CD4-positive, alpha-beta T cell treated with Interleukin-21 for 1 hour (primary cell): ENCODE measurements at regions not wholly inside any gene's neighbourhood (a gene's known extent, or its start where the extent isn't known, plus 50 kb on each side); places are given as distances from the start of the nearest gene placed in this dataset.

Experiments used
- DNase-seq: peaks from one replicate; pipeline ENCODE4 v3.0.0-alpha.2; 2020

DNA sequence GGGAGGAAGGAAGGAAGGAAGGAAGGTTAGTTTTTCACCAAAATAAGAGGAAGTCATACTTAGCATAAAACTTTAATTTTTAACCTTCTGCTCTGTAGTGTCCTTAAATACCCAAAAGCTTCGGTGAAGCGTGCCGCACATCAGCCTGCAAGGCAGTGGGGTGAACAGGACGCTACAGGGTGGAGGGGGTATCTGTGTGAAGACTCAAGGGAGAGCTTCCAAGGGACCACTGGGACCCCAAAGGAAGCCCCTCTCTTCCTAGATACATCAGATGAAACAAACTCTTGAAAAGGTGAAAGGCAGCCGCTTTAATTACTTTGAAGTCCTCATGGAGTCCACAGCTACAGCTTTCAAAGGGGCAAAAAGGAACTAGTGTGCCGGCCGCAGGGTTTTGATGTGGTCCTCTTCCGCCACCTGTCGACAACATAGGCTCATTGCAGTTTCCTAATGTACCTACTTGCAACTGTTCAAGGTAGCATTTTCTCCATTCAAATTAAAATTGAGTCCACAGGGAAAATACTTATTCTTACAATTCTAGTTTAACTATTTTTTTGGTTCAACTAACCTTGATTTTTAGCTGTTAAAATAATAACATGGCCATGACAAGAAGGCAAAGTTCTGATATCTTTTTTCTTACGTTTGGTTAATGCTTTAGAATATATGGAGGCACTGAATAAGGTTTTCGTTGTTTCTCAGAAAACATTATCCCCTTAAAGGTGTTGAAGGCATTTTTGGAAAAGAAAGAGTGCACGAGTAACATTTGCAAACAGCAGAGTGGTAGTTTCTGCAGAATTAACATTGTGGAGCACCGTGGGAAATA, 135.0 kb upstream of the RIPOR2 start:
- peak; percentile 89 for DNase-seq

DNA sequence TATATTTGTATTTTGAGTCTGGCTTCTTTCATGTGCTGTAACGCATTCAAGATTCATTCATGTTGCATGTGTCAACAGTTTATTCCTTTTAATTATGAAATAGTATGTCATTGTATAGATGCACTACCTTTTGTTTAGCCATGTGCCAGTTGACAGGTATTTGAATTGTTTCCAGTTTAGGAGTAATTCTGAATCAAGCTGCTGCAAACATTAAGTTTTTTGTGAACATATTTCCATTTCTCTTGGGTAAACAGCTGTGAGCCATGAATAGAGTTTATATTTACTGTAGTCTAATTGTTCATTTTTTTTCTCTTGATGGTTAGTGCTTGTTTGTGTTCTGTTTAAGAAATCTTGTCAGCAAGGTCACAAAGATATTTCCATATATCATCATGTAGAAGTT, 142.4 kb upstream of the RIPOR2 start:
- no peak for DNase-seq

DNA sequence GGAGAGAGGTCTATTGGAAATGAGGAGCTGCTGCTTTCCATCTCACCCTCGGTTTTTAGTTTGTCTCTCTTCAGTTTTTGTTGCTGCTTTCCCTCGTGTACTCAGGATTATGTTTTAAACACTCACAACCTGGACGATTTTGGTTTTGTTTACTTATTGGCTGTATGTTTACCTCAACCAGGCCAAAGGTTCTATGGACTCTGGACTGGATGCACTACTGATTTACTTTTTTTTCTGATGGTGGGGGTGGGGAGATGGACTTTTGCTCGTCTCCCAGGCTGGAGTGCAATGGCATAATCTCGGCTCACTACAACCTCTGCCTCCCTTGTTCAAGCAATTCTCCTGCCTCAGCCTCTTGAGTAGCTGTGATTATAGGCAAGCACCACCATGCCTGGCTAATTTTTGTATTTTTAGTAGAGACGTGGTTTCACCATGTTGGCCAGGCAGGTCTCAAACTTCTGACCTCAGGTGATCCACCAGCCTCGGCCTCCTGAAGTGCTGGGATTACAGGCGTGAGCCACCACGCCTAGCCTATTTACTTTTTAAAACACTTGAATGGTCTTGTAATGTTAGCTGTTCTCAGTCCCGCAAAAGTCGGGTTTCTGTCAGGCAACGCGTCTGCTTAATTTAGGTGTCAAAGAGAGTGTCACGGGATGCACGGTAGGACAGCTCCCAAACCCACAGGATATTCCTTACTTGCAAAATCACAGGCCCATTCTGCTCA, 148.2 kb upstream of the RIPOR2 start:
- no peak for DNase-seq

DNA sequence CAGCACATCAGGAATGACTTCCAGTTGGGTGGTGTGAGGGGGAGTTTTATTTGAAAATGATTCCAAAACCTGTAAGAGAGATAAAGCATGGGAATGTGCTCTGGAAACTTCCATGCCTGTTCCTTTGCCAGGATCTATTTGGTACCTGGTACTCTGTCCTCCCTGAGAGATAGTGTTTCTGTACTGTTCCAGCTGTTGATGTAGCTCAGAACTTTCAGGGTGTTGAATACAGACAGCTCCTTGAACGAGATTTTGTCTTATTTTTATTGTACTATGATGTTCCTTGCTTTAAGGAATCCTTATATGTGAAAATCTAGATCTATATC, 148.7 kb upstream of the RIPOR2 start:
- DNase-seq, result no peak

DNA sequence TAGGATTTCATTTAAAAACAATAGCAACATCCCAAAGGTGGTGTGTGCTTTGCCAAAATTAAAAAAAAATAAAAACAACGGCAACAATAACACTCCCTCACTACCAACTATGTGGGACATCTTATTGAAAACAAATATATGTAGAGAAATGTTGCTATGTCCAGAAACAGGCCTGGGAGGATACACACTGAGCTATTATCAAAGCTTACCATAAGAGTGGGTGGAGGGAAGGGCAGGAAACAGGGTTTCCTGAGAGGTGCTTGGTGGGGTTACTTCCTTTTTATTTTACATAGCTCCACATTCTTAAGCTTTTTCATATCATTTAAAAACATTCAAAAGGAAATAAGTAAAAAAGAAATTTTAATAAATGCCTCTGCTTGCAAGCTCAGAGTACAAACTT, 150.0 kb upstream of the RIPOR2 start:
- peak; percentile 25 for DNase-seq

DNA sequence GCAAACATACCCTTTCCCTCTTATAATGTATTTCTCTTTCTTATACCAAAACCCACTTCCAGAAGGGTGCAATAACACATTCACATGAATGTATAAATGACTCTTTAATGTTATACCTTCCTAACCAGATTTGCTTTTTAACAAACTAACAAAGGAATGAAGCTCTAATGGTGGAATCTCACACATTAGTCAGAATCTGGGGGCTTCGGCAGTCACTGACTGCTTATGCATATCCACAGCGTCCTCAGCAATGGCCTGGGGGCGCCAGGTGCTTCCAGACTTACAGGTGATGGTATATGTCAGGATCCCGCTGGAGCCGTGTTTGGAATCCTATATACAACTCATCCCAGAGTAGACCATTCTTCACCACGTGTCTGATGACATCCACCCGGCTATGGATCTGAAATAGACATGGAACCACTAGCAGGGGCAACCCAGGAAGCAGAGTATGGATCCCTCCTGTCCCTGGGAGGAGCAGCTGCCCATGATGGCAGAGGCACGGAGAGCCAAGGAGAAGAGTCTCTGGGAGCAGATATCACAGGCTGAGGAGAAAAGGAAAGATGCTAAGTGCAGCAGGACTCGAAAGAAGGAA, 150.8 kb upstream of the RIPOR2 start:
- DNase-seq, result no peak

DNA sequence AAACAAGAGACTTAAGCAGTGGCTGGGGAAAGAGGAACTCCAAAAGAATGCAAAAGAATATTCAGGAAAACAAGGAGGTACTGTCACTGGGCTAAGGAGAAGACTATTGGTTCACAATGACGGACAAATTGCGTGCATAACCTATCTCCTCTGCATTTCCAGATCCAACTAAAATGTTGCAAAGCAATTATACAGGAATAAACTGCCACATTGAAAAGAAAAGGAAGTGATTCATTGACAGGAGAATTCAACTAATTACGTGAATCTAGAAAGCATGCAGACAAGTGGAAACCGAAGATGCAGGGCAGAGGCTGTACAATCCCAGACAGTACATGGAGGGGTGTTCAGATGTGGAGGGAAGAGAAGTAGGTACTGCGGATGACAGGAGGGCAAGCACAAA, 152.8 kb upstream of the RIPOR2 start:
- no peak for DNase-seq

DNA sequence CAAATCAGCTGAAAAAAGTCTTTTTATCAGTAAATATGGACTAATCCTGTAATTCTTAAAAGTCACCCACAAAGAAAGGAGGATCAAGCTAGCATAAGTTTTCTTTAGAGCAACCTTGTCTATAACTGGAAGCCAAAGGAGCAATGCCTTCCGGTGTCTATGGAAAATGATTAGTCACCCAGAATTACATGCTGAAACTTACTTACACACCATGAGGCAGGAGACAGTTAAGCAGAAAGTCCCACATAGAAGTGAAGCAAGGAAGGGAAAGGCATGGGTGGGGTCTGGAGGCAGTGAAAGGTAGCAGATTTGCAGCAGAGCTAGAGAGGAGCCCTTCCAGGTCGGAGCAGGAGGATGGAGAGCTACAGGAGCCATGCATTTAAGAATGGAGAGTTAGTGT, 153.7 kb upstream of the RIPOR2 start:
- no peak for DNase-seq

DNA sequence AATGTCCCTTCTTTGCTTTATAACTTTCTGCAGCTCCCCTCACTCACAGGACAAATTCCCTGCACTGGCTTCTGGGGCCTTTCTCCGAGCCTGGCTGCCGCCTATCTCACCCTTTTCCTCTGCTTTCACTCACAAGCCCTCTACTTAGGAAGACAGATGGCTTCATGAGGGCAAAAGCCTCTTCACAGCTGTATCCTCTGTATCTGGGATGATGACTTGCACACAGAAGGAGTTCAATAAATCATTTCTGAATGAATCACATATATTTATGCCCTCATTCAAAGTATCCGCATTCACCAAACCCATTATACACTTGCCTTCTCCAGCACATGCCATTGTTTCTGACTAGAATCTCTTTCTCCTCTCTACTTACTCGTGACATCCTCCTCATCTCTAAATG, 159.0 kb upstream of the RIPOR2 start:
- DNase-seq, result no peak

DNA sequence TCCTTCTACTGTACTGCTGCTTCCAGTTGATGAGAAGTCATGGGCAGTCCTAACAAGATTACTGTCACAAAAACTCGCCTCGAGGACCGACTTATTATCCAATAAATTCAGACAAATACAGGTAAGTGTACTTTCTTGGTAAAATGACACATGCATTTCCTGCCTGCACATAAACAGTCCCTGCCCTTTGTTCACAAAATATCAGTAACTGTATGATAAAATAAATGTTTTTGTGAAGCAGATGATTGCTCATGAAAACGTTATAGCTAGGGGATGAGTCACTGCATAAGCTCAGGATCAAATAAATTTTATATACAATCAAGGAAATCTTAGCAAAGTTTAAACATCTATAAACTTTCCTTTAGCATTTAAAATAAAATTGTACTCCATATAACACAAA, 164.5 kb upstream of the RIPOR2 start:
- DNase-seq, result no peak

DNA sequence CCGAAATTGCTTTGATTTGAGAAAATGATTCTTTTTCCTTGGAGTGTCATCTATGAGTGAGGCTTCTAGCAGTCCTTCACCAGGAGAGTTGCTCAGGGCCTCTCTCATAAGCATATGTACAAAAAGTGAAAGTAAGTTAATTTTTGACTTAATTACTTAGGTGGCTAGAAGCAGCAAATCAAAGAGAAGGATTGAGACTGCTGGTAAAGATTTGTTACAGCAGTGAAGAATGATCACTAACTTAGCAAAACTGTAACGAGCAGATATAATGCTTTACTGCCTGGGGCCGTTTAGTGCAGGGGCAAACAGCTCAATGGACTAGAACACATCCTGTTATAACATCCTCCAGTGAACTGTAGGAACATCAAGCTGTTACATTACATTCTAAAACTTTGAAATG, 167.8 kb upstream of the RIPOR2 start:
- DNase-seq, result no peak

DNA sequence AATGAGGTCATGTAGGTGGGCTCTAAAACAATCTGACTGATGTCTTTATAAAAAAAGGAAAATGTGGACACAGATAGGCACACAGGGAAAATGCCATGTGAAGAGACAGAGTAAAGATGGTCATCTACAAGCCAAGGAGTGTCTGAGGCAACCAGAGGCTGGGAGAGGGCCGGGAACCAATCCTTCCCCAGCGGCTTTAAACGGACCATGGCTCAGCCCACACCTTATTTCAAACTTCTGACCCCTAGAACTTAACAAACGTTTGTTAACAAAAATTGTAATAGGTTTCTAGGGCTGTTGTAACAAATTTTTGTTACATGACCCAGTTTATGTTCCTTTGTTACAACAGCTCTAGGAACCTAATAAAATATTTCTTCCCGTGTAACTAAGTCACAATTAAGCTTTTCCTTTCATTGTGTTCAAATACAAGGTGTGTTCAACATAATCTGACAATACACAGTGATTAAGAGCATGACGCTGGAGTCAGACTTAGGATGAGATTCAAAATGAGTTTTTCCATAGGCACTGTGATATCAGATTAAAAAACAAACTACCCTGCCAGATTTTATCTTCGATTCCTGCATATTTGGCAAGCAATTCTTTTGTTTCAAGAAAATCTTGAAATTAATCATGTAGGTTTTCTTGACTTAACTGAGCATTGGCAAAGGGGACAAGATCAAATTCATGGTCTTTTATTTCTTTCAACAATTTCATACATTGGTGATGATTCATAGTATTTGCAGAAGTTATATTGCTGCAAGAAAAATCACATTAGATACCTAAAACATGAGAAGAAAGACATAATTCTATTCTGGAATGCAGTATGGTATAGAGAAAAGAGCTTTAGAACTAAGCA, 169.5 kb upstream of the RIPOR2 start:
- DNase-seq, result no peak

DNA sequence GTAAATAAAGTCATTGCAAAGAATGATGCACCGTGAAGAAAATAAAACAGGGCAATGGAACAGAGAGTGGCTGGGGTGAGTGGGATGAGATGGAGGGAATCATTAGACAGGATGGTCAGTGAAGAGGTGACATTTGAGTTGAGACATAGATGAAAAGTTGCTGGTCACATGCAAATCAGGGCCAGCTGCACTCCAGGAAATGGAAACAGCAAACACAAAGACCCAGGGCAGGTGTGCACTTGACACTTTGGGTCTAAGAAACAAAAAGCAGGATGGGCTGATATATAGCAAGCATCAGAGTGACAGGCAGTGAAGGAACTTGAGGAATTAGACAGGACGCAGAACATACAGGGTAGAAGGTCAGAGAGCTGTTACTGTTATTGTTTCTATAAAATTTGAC, 171.5 kb upstream of the RIPOR2 start:
- no peak for DNase-seq

DNA sequence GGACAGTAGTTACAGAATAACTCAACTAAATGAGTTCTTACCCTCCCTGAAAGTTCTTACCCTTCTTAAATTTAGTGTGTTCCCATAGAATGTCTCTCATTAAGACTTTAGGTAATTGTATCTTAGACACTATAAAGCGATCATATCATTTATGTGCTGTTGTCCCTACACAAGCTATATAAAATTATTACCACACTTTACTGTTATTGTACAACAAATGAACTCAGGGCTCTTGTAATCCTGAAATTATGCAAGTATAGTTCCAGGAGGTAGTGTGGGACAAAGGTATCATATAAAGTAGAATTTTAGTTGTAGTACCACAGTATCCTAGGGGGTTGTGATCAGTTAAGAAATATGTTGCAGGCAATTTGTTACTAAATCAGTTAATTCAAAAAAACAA, 167.4 kb upstream of the CARMIL1 start:
- no peak for DNase-seq

DNA sequence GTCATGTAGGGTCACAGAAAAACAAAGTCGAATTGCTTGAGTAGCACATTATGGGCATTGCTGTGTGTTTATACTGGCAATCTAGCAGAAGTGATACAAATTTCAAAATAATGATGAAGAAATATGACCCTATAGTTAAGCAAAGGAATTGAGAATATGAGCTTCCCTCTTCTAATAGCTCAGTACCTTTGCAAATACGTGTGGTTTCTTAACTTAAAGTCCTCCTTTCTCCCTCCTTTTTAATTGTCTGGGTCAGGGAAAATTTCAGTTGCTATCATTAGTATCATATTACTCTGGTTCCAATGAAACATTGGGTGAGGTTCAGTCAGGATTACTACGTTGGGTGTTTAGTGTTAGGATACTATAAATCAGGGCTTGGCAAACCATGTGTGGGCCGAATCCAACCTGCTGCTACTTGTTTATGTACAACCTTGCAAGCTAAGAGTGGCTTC, 166.8 kb upstream of the CARMIL1 start:
- DNase-seq, result no peak

DNA sequence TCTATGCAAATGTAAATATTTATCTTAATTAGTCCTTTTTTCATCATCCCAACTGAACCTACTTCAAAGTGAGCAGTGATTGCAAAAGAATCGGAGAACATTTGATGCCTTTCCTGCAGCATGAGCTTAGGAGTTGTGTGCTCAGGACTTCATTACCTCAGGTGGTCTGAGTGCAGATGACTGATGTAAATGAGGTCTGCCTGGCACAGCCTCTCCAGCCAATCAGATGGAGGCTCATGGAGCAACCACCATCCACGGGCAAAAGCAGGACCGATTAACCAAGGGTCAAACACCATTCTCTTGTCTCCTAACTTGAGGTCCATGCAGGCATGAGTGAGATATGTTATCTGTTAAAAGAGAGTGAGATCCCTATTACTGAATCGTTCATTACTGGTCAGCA, 165.7 kb upstream of the CARMIL1 start:
- DNase-seq, result no peak

DNA sequence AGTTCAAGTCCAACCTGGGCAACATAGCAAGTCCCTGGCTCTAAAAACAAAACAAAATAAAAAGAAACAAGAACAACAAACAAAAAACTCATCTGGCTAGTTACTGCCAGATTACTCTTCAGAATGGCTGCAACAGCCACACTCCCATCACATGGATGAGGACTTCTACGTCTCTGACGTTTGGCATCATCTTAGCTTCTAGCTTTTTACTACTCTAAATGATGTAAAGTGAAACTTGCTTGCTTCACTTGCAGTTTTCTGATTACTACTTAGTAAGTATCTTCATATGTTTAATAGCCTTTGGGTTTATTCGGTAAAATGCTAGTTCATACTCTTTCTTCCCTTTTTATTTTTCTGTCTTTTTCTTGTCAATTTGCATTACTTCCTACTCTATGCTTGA, 161.1 kb upstream of the CARMIL1 start:
- no peak for DNase-seq

DNA sequence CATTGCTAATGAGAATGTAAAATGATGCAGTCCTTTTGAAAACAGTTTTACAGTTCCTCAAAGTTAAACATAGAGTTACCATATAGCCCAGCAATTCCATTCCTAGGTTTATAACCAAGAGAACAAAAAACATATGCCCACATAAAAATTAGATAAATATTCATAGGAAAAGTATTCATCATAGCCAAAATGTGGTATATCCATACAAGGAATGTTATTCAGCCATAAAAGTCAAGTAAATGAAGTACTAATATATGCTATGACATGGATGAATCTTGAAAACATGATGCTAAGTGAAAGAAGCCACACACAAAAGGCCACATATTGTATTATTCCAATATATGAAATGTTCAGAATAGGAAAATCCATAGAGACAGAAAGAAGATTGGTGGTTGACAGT, 158.0 kb upstream of the CARMIL1 start:
- no peak for DNase-seq

DNA sequence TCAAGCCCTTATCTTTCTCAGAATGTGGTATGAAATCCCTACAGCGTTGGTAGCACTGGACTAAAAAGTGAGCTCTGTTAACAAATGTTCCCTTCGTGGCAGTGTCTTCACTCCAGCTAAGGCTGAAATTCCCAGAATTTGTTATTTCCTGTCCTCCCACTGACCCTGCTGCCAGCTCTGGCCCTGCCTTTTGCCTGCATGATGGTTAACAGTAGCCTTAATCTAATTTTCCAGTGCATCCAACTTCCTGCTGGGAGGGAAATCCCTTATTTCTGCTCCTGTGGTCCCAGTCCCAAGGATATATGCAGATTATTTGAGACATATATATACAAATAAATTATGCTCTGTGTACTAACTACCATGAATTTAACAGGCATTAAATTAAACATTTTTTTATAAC, 157.2 kb upstream of the CARMIL1 start:
- DNase-seq, result no peak

DNA sequence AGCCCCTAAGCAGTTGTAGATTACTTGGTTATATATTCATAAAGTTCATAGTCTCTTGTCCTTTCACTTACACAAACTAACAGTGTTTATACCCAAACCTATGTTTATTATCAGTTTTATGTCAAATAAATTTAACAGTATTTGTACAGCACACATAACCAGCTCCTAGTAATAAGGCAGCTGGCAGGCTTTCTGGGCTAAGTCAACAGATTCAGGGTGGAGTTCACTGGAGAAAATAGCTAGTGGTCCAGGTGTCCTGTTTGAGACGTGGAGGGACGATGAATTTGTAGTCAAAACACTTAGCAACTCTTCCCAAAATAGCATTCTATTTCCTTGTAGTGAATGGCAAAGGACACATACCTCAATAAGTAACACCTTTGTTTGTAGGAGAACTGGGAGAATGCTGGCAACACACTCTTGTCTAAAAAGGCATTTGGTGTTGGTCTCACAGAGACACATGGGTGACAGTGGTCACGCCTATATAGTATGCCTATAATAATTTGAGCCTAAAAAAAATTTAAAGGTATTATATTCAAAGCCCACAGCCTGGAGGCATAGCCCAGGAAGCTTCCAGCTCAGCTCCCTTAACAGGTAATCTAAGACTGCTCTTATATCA, 156.4 kb upstream of the CARMIL1 start:
- DNase-seq, result no peak

DNA sequence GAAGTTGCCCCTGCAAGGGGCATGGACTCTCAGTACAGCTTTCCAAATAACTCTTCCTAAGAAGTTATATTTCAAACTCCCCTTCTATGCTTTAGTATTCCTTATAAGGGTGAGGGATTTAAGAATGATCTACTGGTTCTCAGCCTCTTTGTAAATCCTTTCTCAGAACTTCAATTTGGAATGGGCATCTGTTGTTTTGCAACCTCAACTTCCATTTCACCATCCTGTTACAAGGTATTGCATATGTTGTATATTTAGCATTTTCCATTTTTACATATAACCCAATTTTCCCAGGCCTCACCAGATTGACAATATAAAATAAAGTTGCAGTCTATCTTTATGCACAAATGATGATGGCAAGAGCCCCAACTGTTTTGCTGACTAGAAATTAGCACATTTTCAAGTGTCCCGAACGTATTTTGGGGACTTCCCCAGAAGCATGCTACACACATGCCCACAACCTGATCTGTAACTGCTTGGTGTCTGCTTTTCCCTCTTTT, 154.9 kb upstream of the CARMIL1 start:
- DNase-seq, result no peak

DNA sequence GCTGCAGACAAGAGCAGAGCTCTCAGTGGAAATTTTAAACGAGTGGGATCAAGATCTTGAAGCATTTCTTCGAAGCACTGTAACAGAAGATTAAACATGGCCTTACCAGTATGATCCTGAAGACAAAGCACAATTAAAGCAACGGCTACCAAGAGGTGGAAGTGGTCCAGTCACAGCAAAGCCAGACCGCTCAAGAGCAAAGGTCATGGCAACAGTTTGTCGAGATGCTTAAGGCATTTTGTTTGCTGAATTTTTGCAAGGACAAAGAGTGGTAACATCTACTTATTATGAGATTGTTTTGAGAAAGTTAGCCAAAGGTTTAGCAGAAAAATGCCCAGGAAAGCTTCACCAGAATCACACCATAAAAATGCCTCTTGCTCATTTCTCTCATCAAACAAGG, 153.4 kb upstream of the CARMIL1 start:
- no peak for DNase-seq
